Testis (tissue), 2 donors: ENCODE measurements at regions not wholly inside any gene's neighbourhood (a gene's known extent, or its start where the extent isn't known, plus 50 kb on each side); places are given as distances from the start of the nearest gene placed in this dataset.

Source experiments
- POLR2A ChIP-seq: fragments of 450-650 bp; IDR thresholded peaks from one replicate; pipeline ENCODE4 v1.6.1; 2017; ENCODE audit warnings: antibody characterized with exemption, mild to moderate bottlenecking, moderate library complexity
- TF ChIP-seq, protein P1 (sequence below), 3 experiments: fragments of 450-650 bp in 2 of 3; fragments of 200-600 bp in 1 of 3; sonication (generic) in 1 of 3; IDR thresholded peaks; one replicate each; pipeline ENCODE4 v1.5.1; 2016 to 2019; ENCODE audit warnings: antibody characterized with exemption in 3 of 3, mild to moderate bottlenecking in 2 of 3, moderate library complexity in 1 of 3

DNA sequence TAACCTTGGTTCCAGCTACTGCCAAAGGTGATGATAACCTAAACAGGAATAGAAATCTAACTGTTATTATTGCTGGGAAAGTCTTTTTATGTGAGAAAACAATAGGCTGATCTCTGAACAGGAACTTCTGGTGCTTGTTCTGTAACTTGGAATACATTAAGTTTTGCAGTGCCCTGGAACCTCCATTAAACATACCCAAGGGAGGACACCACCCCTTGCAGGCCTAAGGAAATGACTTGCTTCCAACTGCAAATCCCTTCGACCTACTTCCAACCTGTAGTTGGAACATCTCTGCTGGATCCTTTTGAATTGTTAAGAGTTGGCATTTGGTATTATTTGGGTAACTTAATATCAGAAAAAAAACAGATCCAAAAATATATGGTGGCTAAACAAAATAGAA, 188.4 kb upstream of the API5 start:
- no peak for TF ChIP-seq POLR2A
- TF ChIP-seq, protein P1, sequence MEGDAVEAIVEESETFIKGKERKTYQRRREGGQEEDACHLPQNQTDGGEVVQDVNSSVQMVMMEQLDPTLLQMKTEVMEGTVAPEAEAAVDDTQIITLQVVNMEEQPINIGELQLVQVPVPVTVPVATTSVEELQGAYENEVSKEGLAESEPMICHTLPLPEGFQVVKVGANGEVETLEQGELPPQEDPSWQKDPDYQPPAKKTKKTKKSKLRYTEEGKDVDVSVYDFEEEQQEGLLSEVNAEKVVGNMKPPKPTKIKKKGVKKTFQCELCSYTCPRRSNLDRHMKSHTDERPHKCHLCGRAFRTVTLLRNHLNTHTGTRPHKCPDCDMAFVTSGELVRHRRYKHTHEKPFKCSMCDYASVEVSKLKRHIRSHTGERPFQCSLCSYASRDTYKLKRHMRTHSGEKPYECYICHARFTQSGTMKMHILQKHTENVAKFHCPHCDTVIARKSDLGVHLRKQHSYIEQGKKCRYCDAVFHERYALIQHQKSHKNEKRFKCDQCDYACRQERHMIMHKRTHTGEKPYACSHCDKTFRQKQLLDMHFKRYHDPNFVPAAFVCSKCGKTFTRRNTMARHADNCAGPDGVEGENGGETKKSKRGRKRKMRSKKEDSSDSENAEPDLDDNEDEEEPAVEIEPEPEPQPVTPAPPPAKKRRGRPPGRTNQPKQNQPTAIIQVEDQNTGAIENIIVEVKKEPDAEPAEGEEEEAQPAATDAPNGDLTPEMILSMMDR (IDR thresholded peaks at IDR 0.05), result no peak
